Right lobe of liver (tissue), 4 donors: ENCODE measurements at regions not wholly inside any gene's neighbourhood (a gene's known extent, or its start where the extent isn't known, plus 50 kb on each side); places are given as distances from the start of the nearest gene placed in this dataset.

Experiments
- CTCF ChIP-seq, 4 donors: fragments of 200-600 bp in 3 of 4; fragments of 450-650 bp in 1 of 4; IDR thresholded peaks; one replicate each; pipeline versions ENCODE4 v1.5.1 to v1.8.0; 2016 to 2022; ENCODE audit warnings: antibody characterized with exemption in 4 of 4, mild to moderate bottlenecking in 2 of 4
- POLR2A ChIP-seq: fragments of 450-650 bp; IDR thresholded peaks from one replicate; pipeline ENCODE4 v1.6.1; 2017; ENCODE audit warnings: antibody characterized with exemption, mild to moderate bottlenecking
- donor health status: DM: no; HTN: no; CAD: no.
- donor health status: DM: no; HTN: no; CAD: no.
- donor health status: DM: no; HTN: yes; CAD: no.

- TF ChIP-seq CTCF (IDR thresholded peaks at IDR 0.05) = no peak
- TF ChIP-seq POLR2A = no peak
These were observed 183.1 kb upstream of the IVNS1ABP start for GRCh38 chr1:185500001-185500626.
